ENCODE measurements at regions not wholly inside any gene's neighbourhood (a gene's known extent, or its start where the extent isn't known, plus 50 kb on each side); places are given as distances from the start of the nearest gene placed in this dataset.
"Not testable (repeated sequence)": the region's sequence is repeated elsewhere in the genome, so short reads cannot be mapped to it uniquely, and the experiment has no call there.

- TF ChIP-seq CTCF (IDR thresholded peaks at IDR 0.05; ENCODE audit: low read depth, low read length) = no peak
- no peak for DNase-seq (ENCODE audit: extremely low read depth, low read depth)
Observed at GRCh38 chr3:95826419-95826818, 988.0 kb upstream of the EPHA6 start.

- DNase-seq (ENCODE audit: extremely low read depth, low read depth) = no peak
- no peak for TF ChIP-seq CTCF (IDR thresholded peaks at IDR 0.05; ENCODE audit: low read depth, low read length)
Observed at GRCh38 chr3:95832146-95832545, 982.2 kb upstream of the EPHA6 start.

GRCh38 chr3:95860628-95861027, 953.8 kb upstream of the EPHA6 start:
- not testable (repeated sequence) for DNase-seq (ENCODE audit: extremely low read depth, low read depth)

GRCh38 chr3:95883801-95884200, 930.6 kb upstream of the EPHA6 start:
- DNase-seq (ENCODE audit: extremely low read depth, low read depth) = no peak
- no peak for TF ChIP-seq CTCF (IDR thresholded peaks at IDR 0.05; ENCODE audit: low read depth, low read length)

GRCh38 chr3:95886616-95887015, 927.8 kb upstream of the EPHA6 start:
- no peak for TF ChIP-seq CTCF (IDR thresholded peaks at IDR 0.05; ENCODE audit: low read depth, low read length)
- DNase-seq (ENCODE audit: extremely low read depth, low read depth) = no peak

- no peak for TF ChIP-seq CTCF (IDR thresholded peaks at IDR 0.05; ENCODE audit: low read depth, low read length)
- no peak for DNase-seq (ENCODE audit: extremely low read depth, low read depth)
Observed at GRCh38 chr3:95887114-95887513, 927.3 kb upstream of the EPHA6 start.

GRCh38 chr3:95894820-95895219, 919.6 kb upstream of the EPHA6 start:
- TF ChIP-seq CTCF (IDR thresholded peaks at IDR 0.05; ENCODE audit: low read depth, low read length) = no peak

GRCh38 chr3:95899494-95899893, 914.9 kb upstream of the EPHA6 start:
- DNase-seq (ENCODE audit: extremely low read depth, low read depth) = no peak
- TF ChIP-seq CTCF (IDR thresholded peaks at IDR 0.05; ENCODE audit: low read depth, low read length) = no peak

More at GRCh38 chr3:95894820-95895219, 919.6 kb upstream of the EPHA6 start:
- DNase-seq (ENCODE audit: extremely low read depth, low read depth) = no peak

Data from AG09319 (cell line).